ENCODE measurements at regions not wholly inside any gene's neighbourhood (a gene's known extent, or its start where the extent isn't known, plus 50 kb on each side); places are given as distances from the start of the nearest gene placed in this dataset.
A peak's percentile ranks its signal among the peaks of the same experiment; 100 is the strongest.
"Not testable (repeated sequence)": the region's sequence is repeated elsewhere in the genome, so short reads cannot be mapped to it uniquely, and the experiment has no call there.

DNA sequence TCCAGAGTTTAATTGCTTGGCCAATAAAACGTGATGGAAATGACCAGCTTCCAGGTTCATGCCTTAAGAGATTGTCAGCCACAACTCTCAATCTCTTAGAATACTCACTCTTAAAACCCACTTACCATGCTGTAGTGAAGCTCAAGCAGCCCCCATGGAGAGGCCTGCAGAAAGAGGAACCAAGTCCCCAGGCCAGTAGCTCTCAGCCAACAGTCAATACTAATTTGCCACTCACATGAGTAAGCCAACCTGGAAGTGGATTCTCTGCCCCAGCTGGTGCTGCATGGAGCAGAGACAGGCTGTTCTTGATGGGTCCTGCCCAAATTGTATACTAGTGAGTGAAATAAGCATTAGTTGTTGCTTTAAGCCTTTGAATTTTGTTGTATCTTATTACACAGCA lies 155.9 kb downstream of the OXSM start:
- DNase-seq (ENCODE audit: low read depth), result no peak

DNA sequence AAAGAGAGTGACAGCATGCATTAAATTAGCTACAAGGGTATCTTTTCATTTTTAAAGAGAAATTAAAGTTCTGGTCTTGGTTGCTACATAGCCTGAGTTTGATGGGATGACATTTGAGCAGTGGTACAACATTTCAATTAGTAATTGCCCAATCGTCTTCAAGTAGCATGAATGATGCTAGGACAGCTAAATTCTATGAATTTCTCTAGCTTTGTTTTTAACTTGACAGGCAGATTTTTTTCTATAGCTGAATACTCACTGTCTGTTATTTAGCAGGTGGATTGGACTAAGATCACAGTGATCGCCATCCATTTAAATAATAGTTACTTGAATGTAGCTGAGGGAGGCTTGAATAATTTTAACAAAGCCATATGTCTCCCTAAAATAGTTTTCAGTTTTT lies 162.2 kb downstream of the OXSM start:
- no peak for DNase-seq (ENCODE audit: low read depth)

DNA sequence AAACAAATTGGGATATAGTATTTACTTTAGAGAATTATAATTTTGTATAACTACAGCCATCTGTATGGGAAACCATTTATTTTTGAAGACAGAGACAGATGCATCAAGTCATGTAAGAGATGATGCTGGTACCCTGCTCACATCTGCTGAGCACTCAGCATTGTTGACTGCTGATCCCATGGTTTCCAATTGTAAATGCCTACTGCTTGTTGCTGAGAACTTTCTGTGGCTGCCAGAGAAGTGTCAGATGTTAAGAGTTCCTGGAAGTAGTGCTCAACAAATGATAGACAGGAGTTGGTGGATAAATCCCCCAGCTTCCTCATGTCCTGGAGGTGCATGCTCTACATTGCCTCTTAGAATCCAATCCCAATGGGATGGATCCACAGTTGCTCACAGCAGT lies 167.1 kb downstream of the OXSM start:
- no peak for DNase-seq (ENCODE audit: low read depth)

DNA sequence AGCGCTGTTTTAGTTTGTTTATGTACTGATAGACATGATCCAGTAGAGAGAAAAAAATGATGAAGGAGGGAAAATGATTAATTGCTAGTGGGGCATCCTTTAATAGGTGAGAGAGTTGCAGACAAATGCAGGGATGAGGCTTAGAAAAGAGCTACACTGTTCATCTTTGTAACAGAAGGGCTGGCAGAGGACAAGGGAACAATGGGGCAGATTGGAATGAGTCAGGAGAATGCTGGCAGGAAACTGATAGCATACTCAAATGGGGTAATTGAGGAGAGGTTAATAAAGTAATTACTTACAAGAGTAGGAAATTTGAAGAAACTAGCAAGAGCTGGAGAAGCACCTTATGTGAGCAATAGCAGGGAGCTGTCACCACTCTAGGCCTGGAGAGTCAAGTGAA lies 170.9 kb downstream of the OXSM start:
- no peak for DNase-seq (ENCODE audit: low read depth)

DNA sequence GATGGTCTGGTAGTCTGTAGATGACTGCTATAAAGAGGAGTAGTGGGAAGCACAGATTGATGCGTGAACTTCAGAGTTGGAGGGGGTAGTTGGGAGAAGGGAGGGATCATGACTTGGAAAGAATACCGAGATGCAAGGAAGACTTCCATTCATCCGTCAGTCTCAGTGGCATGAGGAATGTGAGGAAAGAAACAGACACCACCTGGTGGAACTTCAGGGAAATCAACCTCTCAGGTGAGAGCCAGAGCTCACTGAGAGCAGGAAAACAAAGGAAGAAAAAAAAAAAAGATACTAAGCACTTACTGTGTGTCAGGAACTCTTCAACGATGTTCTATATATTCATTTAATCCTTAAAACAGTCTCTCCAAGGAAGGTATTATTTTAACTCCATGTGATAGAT lies 172.4 kb downstream of the OXSM start:
- DNase-seq (ENCODE audit: low read depth), result no peak

DNA sequence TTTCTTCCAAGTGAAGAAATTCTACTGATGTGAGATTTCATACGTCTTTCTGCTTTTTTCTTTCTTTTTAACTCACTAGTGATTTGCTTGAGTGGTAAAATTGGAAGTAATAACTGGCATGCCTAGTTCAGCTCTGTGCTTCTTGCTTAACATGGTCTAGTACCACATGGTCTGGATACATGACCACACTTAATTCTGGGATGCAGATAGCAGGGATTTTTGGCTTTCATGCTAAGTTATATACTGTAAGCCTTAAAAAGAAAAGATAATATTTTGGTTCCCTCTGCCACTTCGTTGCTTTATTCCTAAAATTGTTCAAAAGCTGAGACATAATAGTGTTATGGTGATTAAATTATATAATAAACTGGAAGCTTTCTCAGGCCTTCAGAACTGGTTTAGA lies 174.3 kb downstream of the OXSM start:
- DNase-seq (ENCODE audit: low read depth), result no peak

DNA sequence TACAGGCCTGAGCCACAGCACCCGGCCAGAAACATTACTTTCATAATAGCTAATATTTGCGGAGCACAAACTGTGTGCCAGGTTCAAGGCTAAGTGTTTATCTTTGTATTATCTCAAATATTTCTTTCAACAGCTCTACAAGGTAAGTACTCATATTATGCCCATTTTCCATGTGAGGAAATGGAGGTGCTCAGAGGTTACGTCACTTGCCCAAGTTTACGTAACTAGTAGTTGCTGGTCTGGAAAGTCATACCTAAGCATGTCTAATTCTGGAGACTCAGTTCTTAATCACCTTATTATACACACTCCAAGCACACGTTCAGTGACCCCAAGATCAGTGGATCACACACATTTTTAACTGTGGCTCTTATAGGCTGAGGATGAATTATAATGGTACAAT lies 177.5 kb downstream of the OXSM start:
- no peak for DNase-seq (ENCODE audit: low read depth)

- no peak for DNase-seq (ENCODE audit: low read depth)
These were observed 181.8 kb downstream of the OXSM start for GRCh38 chr3:25971736-25972135.

GRCh38 chr3:25973122-25973521 lies 183.2 kb downstream of the OXSM start:
- DNase-seq (ENCODE audit: low read depth), result no peak

DNA sequence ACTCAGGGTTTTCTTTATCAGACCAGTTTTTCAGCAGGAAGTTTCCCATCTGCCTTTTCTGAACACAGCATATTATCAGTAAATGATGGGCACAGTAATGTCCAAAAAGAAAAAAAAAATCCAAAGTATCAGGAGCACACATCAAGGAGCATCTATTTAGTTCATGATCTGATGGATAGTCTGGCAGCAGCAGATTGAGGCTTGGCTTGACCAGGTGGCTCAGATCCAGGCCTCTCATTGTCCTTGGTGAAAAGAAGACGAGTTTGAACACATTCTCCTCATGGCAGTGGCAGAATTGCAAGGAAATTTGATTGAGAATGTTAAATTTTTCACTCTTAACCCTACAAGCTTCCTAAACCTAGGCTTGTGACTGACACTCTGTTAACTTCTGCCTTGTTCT lies 192.9 kb downstream of the OXSM start:
- DNase-seq (ENCODE audit: low read depth), result no peak

- no peak for DNase-seq (ENCODE audit: low read depth)
These were observed 195.7 kb downstream of the OXSM start for GRCh38 chr3:25985621-25986020.

GRCh38 chr3:25992606-25993005 lies 202.7 kb downstream of the OXSM start:
- no peak for DNase-seq (ENCODE audit: low read depth)

GRCh38 chr3:26004172-26004571 lies 214.3 kb downstream of the OXSM start:
- no peak for DNase-seq (ENCODE audit: low read depth)

DNA sequence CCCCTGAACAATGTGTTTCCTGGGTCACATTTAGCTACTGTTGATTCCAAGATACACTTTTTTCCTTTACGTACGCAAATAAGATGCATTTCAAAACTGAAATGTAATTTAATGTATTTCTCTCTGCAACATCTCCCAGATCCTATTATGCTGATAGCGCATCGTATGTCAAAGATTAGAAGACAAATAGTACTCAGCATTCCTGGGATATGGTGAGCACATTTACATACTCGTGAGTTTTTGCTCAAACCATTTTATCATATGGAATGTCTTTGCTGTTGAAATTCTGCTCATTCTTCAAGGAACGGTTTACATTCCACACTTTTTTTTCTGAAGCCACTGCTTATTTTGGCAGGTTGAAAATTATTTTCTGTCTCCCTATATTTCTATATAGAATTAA lies 221.4 kb downstream of the OXSM start:
- DNase-seq (ENCODE audit: low read depth), result no peak

GRCh38 chr3:26012241-26012745 lies 222.4 kb downstream of the OXSM start:
- DNase-seq (ENCODE audit: low read depth), result no peak

DNA sequence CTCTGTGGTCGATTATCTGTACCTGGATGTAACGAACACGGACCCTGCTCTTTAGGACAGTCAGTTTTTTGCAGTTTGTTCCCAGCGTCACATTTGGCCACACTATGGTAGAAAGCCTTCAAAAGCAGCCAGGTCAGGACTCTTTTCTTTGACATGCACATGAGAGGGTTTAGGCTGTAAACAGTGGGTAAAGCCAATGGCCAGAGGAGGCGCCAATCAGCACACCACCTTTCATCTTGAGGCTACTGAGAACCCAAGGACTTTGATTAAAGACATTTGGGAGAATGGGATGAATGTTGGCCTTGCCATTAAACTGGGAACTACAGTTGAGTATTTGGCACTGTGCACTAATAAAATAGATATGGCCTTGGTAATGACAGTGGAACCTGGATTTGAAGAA lies 225.9 kb downstream of the OXSM start:
- DNase-seq (ENCODE audit: low read depth), result no peak

- peak; percentile 24 for DNase-seq (ENCODE audit: low read depth)
These were observed 229.0 kb downstream of the OXSM start for GRCh38 chr3:26018889-26019288.

- DNase-seq (ENCODE audit: low read depth), result not testable (repeated sequence)
These were observed 234.3 kb downstream of the OXSM start for GRCh38 chr3:26024206-26024605.

GRCh38 chr3:26029321-26029720 lies 239.4 kb downstream of the OXSM start:
- DNase-seq (ENCODE audit: low read depth), result no peak

DNA sequence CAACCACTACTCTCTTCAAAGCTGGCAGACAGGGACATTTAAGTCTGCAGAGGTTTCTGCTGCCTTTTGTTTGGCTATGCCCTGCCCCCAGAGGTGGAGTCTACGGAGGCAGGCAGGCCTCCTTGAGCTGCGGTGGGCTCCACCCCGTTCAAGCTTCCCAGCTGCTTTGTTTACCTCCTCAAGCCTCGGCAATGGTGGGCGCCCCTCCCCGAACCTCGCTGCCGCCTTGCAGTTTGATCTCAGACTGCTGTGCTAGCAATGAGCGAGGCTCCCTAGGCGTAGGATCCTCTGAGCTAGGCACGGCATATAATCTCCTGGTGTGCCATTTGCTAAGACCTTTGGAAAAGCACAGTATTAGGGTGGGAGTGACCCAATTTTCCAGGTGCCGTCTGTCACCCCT lies 252.2 kb downstream of the OXSM start:
- DNase-seq (ENCODE audit: low read depth), result not testable (repeated sequence)

DNA sequence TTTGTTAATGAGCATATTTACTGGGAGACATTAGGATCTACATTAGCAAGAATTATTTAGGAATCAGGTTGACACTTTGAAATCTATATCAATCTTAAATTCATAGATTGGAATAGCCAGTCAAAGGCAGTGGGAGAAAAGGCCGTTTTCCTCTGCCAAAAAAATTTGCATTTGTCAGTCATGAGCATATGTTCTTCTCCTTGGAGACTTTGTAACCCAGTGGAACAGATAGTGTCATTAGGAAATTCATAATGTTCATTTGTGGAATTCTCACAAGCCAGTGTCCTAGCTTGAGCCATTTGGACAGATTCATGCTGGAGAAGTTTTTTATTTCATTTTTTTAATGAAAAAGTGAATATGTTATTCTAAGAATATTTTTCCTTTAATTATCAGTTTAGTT lies 260.1 kb downstream of the OXSM start:
- DNase-seq (ENCODE audit: low read depth), result no peak

GRCh38 chr3:26050776-26051175 lies 260.9 kb downstream of the OXSM start:
- DNase-seq (ENCODE audit: low read depth), result no peak

- peak; percentile 69 for DNase-seq (ENCODE audit: low read depth)
These were observed 269.0 kb downstream of the OXSM start for GRCh38 chr3:26058901-26059321.

DNA sequence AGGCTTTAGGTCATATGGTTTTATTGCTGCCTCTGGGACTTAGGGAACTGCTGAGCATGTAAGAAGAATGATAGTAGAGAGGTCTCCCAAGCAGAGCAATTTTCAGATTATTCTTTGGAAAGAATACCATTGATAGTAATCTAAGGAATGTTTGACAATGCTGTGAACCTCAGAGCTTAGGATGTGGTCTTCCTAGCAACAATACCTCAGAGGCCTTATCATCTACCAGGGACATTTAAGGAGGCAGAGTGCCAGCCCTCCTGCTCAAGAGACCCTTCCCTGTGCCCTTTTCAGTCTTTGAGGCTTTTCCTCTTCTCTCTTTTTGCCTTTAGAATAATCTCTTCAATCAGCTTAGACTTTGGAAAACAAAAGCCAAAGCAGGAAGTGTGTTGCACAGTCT lies 272.1 kb downstream of the OXSM start:
- DNase-seq (ENCODE audit: low read depth), result no peak

GRCh38 chr3:26064297-26064696 lies 274.4 kb downstream of the OXSM start:
- DNase-seq (ENCODE audit: low read depth), result no peak
